ENCODE measurements at regions not wholly inside any gene's neighbourhood (a gene's known extent, or its start where the extent isn't known, plus 50 kb on each side); places are given as distances from the start of the nearest gene placed in this dataset.

DNA sequence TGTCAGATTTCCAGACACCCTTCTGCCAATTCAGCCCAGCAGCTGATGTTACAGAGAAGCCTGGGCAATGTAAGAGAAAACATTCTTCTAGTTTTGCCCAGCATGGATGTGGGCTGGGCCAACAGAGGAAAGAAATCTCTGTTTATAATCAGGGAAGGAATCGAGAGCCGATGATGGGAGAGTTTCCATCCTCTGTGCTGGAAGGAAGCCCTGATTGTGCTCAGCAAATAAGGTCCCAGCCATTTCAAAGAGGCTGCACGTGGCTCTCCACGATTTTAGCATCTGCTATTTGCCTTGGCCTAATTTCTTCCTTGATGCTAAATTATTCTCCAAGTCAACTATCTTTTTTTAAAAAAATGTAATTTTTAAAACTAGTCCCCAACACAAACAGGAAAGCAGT lies 70.0 kb downstream of the IRX6 start:
- TF ChIP-seq POLR2AphosphoS5 (IDR thresholded peaks at IDR 0.05; ENCODE audit: low read depth, low read length): no peak
- TF ChIP-seq, protein P1, sequence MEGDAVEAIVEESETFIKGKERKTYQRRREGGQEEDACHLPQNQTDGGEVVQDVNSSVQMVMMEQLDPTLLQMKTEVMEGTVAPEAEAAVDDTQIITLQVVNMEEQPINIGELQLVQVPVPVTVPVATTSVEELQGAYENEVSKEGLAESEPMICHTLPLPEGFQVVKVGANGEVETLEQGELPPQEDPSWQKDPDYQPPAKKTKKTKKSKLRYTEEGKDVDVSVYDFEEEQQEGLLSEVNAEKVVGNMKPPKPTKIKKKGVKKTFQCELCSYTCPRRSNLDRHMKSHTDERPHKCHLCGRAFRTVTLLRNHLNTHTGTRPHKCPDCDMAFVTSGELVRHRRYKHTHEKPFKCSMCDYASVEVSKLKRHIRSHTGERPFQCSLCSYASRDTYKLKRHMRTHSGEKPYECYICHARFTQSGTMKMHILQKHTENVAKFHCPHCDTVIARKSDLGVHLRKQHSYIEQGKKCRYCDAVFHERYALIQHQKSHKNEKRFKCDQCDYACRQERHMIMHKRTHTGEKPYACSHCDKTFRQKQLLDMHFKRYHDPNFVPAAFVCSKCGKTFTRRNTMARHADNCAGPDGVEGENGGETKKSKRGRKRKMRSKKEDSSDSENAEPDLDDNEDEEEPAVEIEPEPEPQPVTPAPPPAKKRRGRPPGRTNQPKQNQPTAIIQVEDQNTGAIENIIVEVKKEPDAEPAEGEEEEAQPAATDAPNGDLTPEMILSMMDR (IDR thresholded peaks at IDR 0.05 in 2 of 3, conservative IDR thresholded peaks at IDR 0.05 in 1 of 3; ENCODE audit: borderline replicate concordance in 1 of 3, insufficient read depth in 1 of 3, low read depth in 2 of 3, low read length in 2 of 3): no peak
- TF ChIP-seq, protein P2, sequence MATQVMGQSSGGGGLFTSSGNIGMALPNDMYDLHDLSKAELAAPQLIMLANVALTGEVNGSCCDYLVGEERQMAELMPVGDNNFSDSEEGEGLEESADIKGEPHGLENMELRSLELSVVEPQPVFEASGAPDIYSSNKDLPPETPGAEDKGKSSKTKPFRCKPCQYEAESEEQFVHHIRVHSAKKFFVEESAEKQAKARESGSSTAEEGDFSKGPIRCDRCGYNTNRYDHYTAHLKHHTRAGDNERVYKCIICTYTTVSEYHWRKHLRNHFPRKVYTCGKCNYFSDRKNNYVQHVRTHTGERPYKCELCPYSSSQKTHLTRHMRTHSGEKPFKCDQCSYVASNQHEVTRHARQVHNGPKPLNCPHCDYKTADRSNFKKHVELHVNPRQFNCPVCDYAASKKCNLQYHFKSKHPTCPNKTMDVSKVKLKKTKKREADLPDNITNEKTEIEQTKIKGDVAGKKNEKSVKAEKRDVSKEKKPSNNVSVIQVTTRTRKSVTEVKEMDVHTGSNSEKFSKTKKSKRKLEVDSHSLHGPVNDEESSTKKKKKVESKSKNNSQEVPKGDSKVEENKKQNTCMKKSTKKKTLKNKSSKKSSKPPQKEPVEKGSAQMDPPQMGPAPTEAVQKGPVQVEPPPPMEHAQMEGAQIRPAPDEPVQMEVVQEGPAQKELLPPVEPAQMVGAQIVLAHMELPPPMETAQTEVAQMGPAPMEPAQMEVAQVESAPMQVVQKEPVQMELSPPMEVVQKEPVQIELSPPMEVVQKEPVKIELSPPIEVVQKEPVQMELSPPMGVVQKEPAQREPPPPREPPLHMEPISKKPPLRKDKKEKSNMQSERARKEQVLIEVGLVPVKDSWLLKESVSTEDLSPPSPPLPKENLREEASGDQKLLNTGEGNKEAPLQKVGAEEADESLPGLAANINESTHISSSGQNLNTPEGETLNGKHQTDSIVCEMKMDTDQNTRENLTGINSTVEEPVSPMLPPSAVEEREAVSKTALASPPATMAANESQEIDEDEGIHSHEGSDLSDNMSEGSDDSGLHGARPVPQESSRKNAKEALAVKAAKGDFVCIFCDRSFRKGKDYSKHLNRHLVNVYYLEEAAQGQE (IDR thresholded peaks at IDR 0.05; ENCODE audit: low read depth): no peak
- no peak for TF ChIP-seq SIN3A (IDR thresholded peaks at IDR 0.05; ENCODE audit: low read depth)
- TF ChIP-seq, protein P3, sequence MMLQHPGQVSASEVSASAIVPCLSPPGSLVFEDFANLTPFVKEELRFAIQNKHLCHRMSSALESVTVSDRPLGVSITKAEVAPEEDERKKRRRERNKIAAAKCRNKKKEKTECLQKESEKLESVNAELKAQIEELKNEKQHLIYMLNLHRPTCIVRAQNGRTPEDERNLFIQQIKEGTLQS (IDR thresholded peaks at IDR 0.05): no peak
